HL-60 (cell line): ENCODE measurements at regions not wholly inside any gene's neighbourhood (a gene's known extent, or its start where the extent isn't known, plus 50 kb on each side); places are given as distances from the start of the nearest gene placed in this dataset.

Experiments used
- GABPA ChIP-seq: IDR thresholded peaks from 2 replicates; pipeline ENCODE4 v1.6.1; 2012; ENCODE audit warnings: low read depth
- POLR2AphosphoS5 ChIP-seq: IDR thresholded peaks from 2 replicates; pipeline ENCODE4 v1.6.1; 2012; ENCODE audit warnings: low read depth
- SPI1 ChIP-seq: IDR thresholded peaks from 2 replicates; pipeline ENCODE4 v1.6.1; 2012; ENCODE audit warnings: low read depth, mild to moderate bottlenecking, borderline replicate concordance
- TF ChIP-seq, protein P1 (sequence below): IDR thresholded peaks from 2 replicates; pipeline ENCODE4 v1.6.1; 2012; ENCODE audit warnings: low read depth; ENCODE audit not compliant: insufficient replicate concordance
- TF ChIP-seq, protein P2 (sequence below): IDR thresholded peaks from one replicate; pipeline ENCODE4 v1.5.1; 2011; ENCODE audit warnings: low read length, control low read depth, inconsistent platforms; ENCODE audit not compliant: insufficient read depth

DNA sequence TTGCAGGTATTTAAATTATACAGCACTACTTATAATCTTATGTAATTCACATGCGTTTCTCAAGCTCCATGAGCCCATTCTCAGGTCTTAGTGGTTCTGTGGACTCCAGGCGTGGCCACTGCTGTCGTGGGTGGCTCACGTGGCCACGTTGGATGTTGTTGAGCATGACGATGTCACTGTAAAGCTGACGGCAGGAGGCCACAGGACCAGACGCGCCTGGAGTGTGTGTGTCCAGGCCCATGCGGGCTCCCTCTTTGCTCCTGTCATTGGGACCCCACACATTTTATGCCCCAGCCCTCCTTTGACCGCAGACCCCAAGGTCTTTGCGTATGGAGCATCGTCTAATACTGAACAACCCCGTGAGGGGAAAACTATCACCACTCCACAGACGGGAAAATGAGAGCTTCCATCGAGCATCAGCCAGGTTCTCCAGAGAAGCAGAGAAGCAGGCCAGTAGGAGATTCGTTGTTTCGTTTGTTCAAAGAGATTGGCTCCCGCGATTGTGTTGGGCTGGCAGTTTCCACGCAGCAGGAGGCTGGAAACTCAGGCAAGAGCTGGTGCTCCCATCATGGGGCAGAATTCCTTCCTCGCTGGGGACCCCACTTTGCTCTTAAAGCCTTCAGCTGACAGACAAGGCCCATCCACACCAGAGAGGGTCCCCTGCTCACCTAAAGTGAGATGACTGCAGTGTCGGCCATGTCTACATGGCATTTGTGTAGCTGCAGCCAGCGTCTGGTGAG is 129.3 kb upstream of the SPACA7 start:
- TF ChIP-seq, protein P1, sequence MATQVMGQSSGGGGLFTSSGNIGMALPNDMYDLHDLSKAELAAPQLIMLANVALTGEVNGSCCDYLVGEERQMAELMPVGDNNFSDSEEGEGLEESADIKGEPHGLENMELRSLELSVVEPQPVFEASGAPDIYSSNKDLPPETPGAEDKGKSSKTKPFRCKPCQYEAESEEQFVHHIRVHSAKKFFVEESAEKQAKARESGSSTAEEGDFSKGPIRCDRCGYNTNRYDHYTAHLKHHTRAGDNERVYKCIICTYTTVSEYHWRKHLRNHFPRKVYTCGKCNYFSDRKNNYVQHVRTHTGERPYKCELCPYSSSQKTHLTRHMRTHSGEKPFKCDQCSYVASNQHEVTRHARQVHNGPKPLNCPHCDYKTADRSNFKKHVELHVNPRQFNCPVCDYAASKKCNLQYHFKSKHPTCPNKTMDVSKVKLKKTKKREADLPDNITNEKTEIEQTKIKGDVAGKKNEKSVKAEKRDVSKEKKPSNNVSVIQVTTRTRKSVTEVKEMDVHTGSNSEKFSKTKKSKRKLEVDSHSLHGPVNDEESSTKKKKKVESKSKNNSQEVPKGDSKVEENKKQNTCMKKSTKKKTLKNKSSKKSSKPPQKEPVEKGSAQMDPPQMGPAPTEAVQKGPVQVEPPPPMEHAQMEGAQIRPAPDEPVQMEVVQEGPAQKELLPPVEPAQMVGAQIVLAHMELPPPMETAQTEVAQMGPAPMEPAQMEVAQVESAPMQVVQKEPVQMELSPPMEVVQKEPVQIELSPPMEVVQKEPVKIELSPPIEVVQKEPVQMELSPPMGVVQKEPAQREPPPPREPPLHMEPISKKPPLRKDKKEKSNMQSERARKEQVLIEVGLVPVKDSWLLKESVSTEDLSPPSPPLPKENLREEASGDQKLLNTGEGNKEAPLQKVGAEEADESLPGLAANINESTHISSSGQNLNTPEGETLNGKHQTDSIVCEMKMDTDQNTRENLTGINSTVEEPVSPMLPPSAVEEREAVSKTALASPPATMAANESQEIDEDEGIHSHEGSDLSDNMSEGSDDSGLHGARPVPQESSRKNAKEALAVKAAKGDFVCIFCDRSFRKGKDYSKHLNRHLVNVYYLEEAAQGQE, result no peak
- TF ChIP-seq, protein P2, sequence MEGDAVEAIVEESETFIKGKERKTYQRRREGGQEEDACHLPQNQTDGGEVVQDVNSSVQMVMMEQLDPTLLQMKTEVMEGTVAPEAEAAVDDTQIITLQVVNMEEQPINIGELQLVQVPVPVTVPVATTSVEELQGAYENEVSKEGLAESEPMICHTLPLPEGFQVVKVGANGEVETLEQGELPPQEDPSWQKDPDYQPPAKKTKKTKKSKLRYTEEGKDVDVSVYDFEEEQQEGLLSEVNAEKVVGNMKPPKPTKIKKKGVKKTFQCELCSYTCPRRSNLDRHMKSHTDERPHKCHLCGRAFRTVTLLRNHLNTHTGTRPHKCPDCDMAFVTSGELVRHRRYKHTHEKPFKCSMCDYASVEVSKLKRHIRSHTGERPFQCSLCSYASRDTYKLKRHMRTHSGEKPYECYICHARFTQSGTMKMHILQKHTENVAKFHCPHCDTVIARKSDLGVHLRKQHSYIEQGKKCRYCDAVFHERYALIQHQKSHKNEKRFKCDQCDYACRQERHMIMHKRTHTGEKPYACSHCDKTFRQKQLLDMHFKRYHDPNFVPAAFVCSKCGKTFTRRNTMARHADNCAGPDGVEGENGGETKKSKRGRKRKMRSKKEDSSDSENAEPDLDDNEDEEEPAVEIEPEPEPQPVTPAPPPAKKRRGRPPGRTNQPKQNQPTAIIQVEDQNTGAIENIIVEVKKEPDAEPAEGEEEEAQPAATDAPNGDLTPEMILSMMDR, result no peak
- TF ChIP-seq GABPA (no peak), POLR2AphosphoS5 (no peak), SPI1 (no peak)
